IPS-18a (cell line): ENCODE measurements at regions not wholly inside any gene's neighbourhood (a gene's known extent, or its start where the extent isn't known, plus 50 kb on each side); places are given as distances from the start of the nearest gene placed in this dataset.

Experiments
- H3K27ac ChIP-seq: one replicate; pipeline ENCODE4 v1.5.1; 2013; ENCODE audit warnings: low read length
- H3K27me3 ChIP-seq: one replicate; pipeline ENCODE4 v1.6.1; 2013; ENCODE audit warnings: mild to moderate bottlenecking, low read length; ENCODE audit not compliant: control insufficient read depth, insufficient read depth
- H3K36me3 ChIP-seq: one replicate; pipeline ENCODE4 v1.6.1; 2013; ENCODE audit warnings: low read depth, low read length; ENCODE audit not compliant: control insufficient read depth
- H3K4me1 ChIP-seq: one replicate; pipeline ENCODE4 v1.6.1; 2013; ENCODE audit warnings: low read depth, low read length; ENCODE audit not compliant: control insufficient read depth
- H3K4me3 ChIP-seq: one replicate; pipeline ENCODE4 v1.5.1; 2013; ENCODE audit warnings: low read length
- H3K9ac ChIP-seq: one replicate; pipeline ENCODE4 v1.6.1; 2013; ENCODE audit warnings: mild to moderate bottlenecking, low read length, moderate library complexity
- H3K9me3 ChIP-seq: one replicate; pipeline ENCODE4 v1.6.1; 2013; ENCODE audit warnings: low read depth, low read length; ENCODE audit not compliant: control insufficient read depth

- Histone ChIP-seq H3K27me3 (no peaks in the 10 kb centered on the region), H3K4me1 (no peaks in the 10 kb centered on the region), H3K9me3 (no peaks in the 10 kb centered on the region), H3K4me3 (no peak overlapping the region), H3K36me3 (no peaks in the 10 kb centered on the region), H3K9ac (no peak overlapping the region), H3K27ac (no peak overlapping the region)
Measured at GRCh38 chr4:126772662-126773061, 860.1 kb upstream of the INTU start.

GRCh38 chr4:126775485-126776106 is 857.2 kb upstream of the INTU start:
- no peak overlapping the region for H3K27ac ChIP-seq

GRCh38 chr4:126776361-126776760 is 856.4 kb upstream of the INTU start:
- no peak overlapping the region for H3K4me3 ChIP-seq
- H3K9me3 ChIP-seq = no peaks in the 10 kb centered on the region
- no peak overlapping the region for H3K27ac ChIP-seq
- H3K36me3 ChIP-seq = no peaks in the 10 kb centered on the region
- H3K4me1 ChIP-seq = no peaks in the 10 kb centered on the region
- H3K27me3 ChIP-seq = no peaks in the 10 kb centered on the region
- H3K9ac ChIP-seq = no peak overlapping the region

More at GRCh38 chr4:126775485-126776106, 857.2 kb upstream of the INTU start:
- Histone ChIP-seq H3K36me3 (no peaks in the 10 kb centered on the region), H3K9me3 (no peaks in the 10 kb centered on the region), H3K27me3 (no peaks in the 10 kb centered on the region), H3K4me1 (no peaks in the 10 kb centered on the region), H3K4me3 (no peak overlapping the region), H3K9ac (no peak overlapping the region)

- H3K4me1 ChIP-seq = no peaks in the 10 kb centered on the region
- no peaks in the 10 kb centered on the region for H3K27me3 ChIP-seq
- H3K9ac ChIP-seq = no peak overlapping the region
- H3K36me3 ChIP-seq = no peaks in the 10 kb centered on the region
- no peak overlapping the region for H3K4me3 ChIP-seq
- H3K27ac ChIP-seq = no peak overlapping the region
- H3K9me3 ChIP-seq = no peaks in the 10 kb centered on the region
Measured at GRCh38 chr4:126777649-126778048, 855.1 kb upstream of the INTU start.

- Histone ChIP-seq H3K27ac (no peak overlapping the region), H3K9me3 (no peaks in the 10 kb centered on the region), H3K27me3 (no peaks in the 10 kb centered on the region), H3K4me1 (no peaks in the 10 kb centered on the region), H3K4me3 (no peak overlapping the region), H3K9ac (no peak overlapping the region), H3K36me3 (no peaks in the 10 kb centered on the region)
Measured at GRCh38 chr4:126778348-126778747, 854.4 kb upstream of the INTU start.

- no peak overlapping the region for H3K4me3 ChIP-seq
- H3K27me3 ChIP-seq = no peaks in the 10 kb centered on the region
- no peaks in the 10 kb centered on the region for H3K9me3 ChIP-seq
- H3K4me1 ChIP-seq = no peaks in the 10 kb centered on the region
- H3K9ac ChIP-seq = no peak overlapping the region
- no peak overlapping the region for H3K27ac ChIP-seq
- H3K36me3 ChIP-seq = no peaks in the 10 kb centered on the region
Measured at GRCh38 chr4:126779001-126779400, 853.8 kb upstream of the INTU start.

GRCh38 chr4:126779436-126780166 is 853.2 kb upstream of the INTU start:
- H3K9me3 ChIP-seq = no peaks in the 10 kb centered on the region
- H3K9ac ChIP-seq = no peak overlapping the region
- no peaks in the 10 kb centered on the region for H3K4me1 ChIP-seq
- no peaks in the 10 kb centered on the region for H3K27me3 ChIP-seq
- no peak overlapping the region for H3K27ac ChIP-seq
- no peak overlapping the region for H3K4me3 ChIP-seq
- H3K36me3 ChIP-seq = no peaks in the 10 kb centered on the region

GRCh38 chr4:126783191-126783590 is 849.6 kb upstream of the INTU start:
- Histone ChIP-seq H3K27me3 (no peaks in the 10 kb centered on the region), H3K9me3 (no peaks in the 10 kb centered on the region), H3K4me1 (no peaks in the 10 kb centered on the region), H3K36me3 (no peaks in the 10 kb centered on the region), H3K27ac (no peak overlapping the region), H3K9ac (no peak overlapping the region), H3K4me3 (no peak overlapping the region)

- Histone ChIP-seq H3K4me3 (no peak overlapping the region), H3K27ac (no peak overlapping the region), H3K4me1 (no peaks in the 10 kb centered on the region), H3K36me3 (no peaks in the 10 kb centered on the region), H3K27me3 (no peaks in the 10 kb centered on the region), H3K9ac (no peak overlapping the region), H3K9me3 (no peaks in the 10 kb centered on the region)
Measured at GRCh38 chr4:126784966-126785580, 847.7 kb upstream of the INTU start.

- Histone ChIP-seq H3K4me3 (no peak overlapping the region), H3K4me1 (no peaks in the 10 kb centered on the region), H3K36me3 (no peaks in the 10 kb centered on the region), H3K9ac (no peak overlapping the region), H3K27me3 (no peaks in the 10 kb centered on the region), H3K27ac (no peak overlapping the region), H3K9me3 (no peaks in the 10 kb centered on the region)
Measured at GRCh38 chr4:126790633-126791032, 842.1 kb upstream of the INTU start.

- H3K4me3 ChIP-seq = no peak overlapping the region
- no peak overlapping the region for H3K9ac ChIP-seq
- H3K4me1 ChIP-seq = no peaks in the 10 kb centered on the region
- H3K36me3 ChIP-seq = no peaks in the 10 kb centered on the region
- no peaks in the 10 kb centered on the region for H3K9me3 ChIP-seq
- no peak overlapping the region for H3K27ac ChIP-seq
- H3K27me3 ChIP-seq = no peaks in the 10 kb centered on the region
Measured at GRCh38 chr4:126794363-126794762, 838.4 kb upstream of the INTU start.

- H3K4me1 ChIP-seq = no peaks in the 10 kb centered on the region
- no peaks in the 10 kb centered on the region for H3K36me3 ChIP-seq
- H3K27ac ChIP-seq = no peak overlapping the region
- no peak overlapping the region for H3K4me3 ChIP-seq
- H3K27me3 ChIP-seq = no peaks in the 10 kb centered on the region
- H3K9ac ChIP-seq = no peak overlapping the region
- H3K9me3 ChIP-seq = no peaks in the 10 kb centered on the region
Measured at GRCh38 chr4:126798214-126798613, 834.5 kb upstream of the INTU start.
